Trophoblast cell (in vitro differentiated cells and primary cell): ENCODE measurements at regions not wholly inside any gene's neighbourhood (a gene's known extent, or its start where the extent isn't known, plus 50 kb on each side); places are given as distances from the start of the nearest gene placed in this dataset.

Experiments
- DNase-seq, 2 donors: peaks; one replicate each; pipeline ENCODE4 v3.0.0-alpha.2; 2016
- H2AFZ ChIP-seq: 2 replicates; pipeline ENCODE4 v1.6.1; 2013; ENCODE audit warnings: low read length, moderate library complexity, mild to moderate bottlenecking; ENCODE audit not compliant: insufficient read depth, poor library complexity
- H2AK5ac ChIP-seq: 2 replicates; pipeline ENCODE4 v1.6.1; 2013; ENCODE audit warnings: mild to moderate bottlenecking, low read length
- H2BK120ac ChIP-seq: 2 replicates; pipeline ENCODE4 v1.6.1; 2013; ENCODE audit warnings: low read length, mild to moderate bottlenecking, moderate library complexity; ENCODE audit not compliant: insufficient read depth, poor library complexity
- H2BK12ac ChIP-seq: 2 replicates; pipeline ENCODE4 v1.6.1; 2013; ENCODE audit warnings: mild to moderate bottlenecking, low read length, moderate library complexity
- H2BK5ac ChIP-seq: 2 replicates; pipeline ENCODE4 v1.6.1; 2013; ENCODE audit warnings: low read length, low read depth, moderate library complexity, mild to moderate bottlenecking; ENCODE audit not compliant: poor library complexity
- H3K14ac ChIP-seq: 2 replicates; pipeline ENCODE4 v1.6.1; 2013; ENCODE audit warnings: mild to moderate bottlenecking, low read length
- H3K18ac ChIP-seq: 2 replicates; pipeline ENCODE4 v1.6.1; 2013; ENCODE audit warnings: mild to moderate bottlenecking, low read length
- H3K23ac ChIP-seq: 2 replicates; pipeline ENCODE4 v1.6.1; 2013; ENCODE audit warnings: low read length
- H3K27ac ChIP-seq: 2 replicates; pipeline ENCODE4 v1.5.1; 2013; ENCODE audit warnings: low read depth, mild to moderate bottlenecking, inconsistent platforms, low read length, moderate library complexity
- H3K27me3 ChIP-seq: 2 replicates; pipeline ENCODE4 v1.6.1; 2013; ENCODE audit warnings: inconsistent platforms, mild to moderate bottlenecking, low read length, moderate library complexity; ENCODE audit not compliant: insufficient read depth
- H3K36me3 ChIP-seq, 2 experiments: 1 replicate in 1 of 2; 2 replicates in 1 of 2; pipeline ENCODE4 v1.6.1; 2013; ENCODE audit warnings: low read length in 2 of 2, mild to moderate bottlenecking in 2 of 2, moderate library complexity in 1 of 2; ENCODE audit not compliant: insufficient read depth in 2 of 2, control insufficient read depth in 1 of 2
- H3K4ac ChIP-seq: 2 replicates; pipeline ENCODE4 v1.6.1; 2013; ENCODE audit warnings: low read depth, mild to moderate bottlenecking, low read length, moderate library complexity
- H3K4me1 ChIP-seq, 2 experiments: 1 replicate in 1 of 2; 2 replicates in 1 of 2; pipeline ENCODE4 v1.6.1; 2013; ENCODE audit warnings: low read length in 2 of 2, mild to moderate bottlenecking in 2 of 2, moderate library complexity in 1 of 2; ENCODE audit not compliant: insufficient read depth in 2 of 2, control insufficient read depth in 1 of 2
- H3K4me2 ChIP-seq: 2 replicates; pipeline ENCODE4 v1.6.1; 2013; ENCODE audit warnings: inconsistent platforms, mild to moderate bottlenecking, low read length, moderate library complexity
- H3K4me3 ChIP-seq: 2 replicates; pipeline ENCODE4 v1.5.1; 2013; ENCODE audit warnings: mild to moderate bottlenecking, low read depth, low read length, inconsistent platforms
- H3K79me1 ChIP-seq: one replicate; pipeline ENCODE4 v1.6.1; 2013; ENCODE audit warnings: low read length
- H3K79me2 ChIP-seq: 2 replicates; pipeline ENCODE4 v1.6.1; 2013; ENCODE audit warnings: low read length, mild to moderate bottlenecking; ENCODE audit not compliant: control insufficient read depth, insufficient read depth, poor library complexity
- H3K9ac ChIP-seq: 2 replicates; pipeline ENCODE4 v1.6.1; 2013; ENCODE audit warnings: mild to moderate bottlenecking, low read length
- H3K9me3 ChIP-seq: 2 replicates; pipeline ENCODE4 v1.6.1; 2013; ENCODE audit warnings: low read depth, mild to moderate bottlenecking, control low read depth, inconsistent platforms, low read length; ENCODE audit not compliant: insufficient read depth
- H4K12ac ChIP-seq: 2 replicates; pipeline ENCODE4 v1.6.1; 2013; ENCODE audit warnings: low read depth, mild to moderate bottlenecking, low read length, moderate library complexity
- H4K8ac ChIP-seq: 2 replicates; pipeline ENCODE4 v1.6.1; 2013; ENCODE audit warnings: low read depth, mild to moderate bottlenecking, low read length, moderate library complexity
- H4K91ac ChIP-seq: one replicate; pipeline ENCODE4 v1.6.1; 2013; ENCODE audit warnings: low read depth, mild to moderate bottlenecking, low read length, moderate library complexity
- WGBS: extraction: QIAGEN DNeasy Blood & Tissue Kit; methylation state at CpG from one replicate; pipeline ENCODE4 v1.1.7; 2013; ENCODE audit warnings: missing lambda C conversion rate; ENCODE audit not compliant: insufficient read length, insufficient coverage; ENCODE audit errors: extremely low coverage; 5-methylcytosine and 5-hydroxymethylcytosine counted together

- Histone ChIP-seq H3K36me3 (no peaks in the 10 kb centered on the region), H2BK120ac (no peak overlapping the region), H2AK5ac (no peak overlapping the region), H3K9ac (no peak overlapping the region), H4K8ac (no peak overlapping the region), H2BK12ac (no peak overlapping the region), H4K91ac (no peak overlapping the region), H3K4me2 (no peak overlapping the region), H3K9me3 (no peaks in the 10 kb centered on the region), H3K27me3 (no peaks in the 10 kb centered on the region), H2BK5ac (no peak overlapping the region), H3K14ac (no peak overlapping the region), H3K4me3 (no peak overlapping the region), H3K79me1 (no peaks in the 10 kb centered on the region), H3K4me1 (no peaks in the 10 kb centered on the region), H3K18ac (no peak overlapping the region), H3K79me2 (no peaks in the 10 kb centered on the region), H3K23ac (no peak overlapping the region), H3K4ac (no peak overlapping the region), H3K27ac (no peak overlapping the region), H2AFZ (no peak overlapping the region), H4K12ac (no peak overlapping the region)
- no CpG with 5 or more reads among the region's 1 CpG for WGBS
- DNase-seq = no peak
Observed at GRCh38 chr6:120913486-120913885, 420.8 kb downstream of the TBC1D32 start.

- Histone ChIP-seq H3K4ac (no peak overlapping the region), H3K18ac (no peak overlapping the region), H4K8ac (no peak overlapping the region), H2BK12ac (no peak overlapping the region), H2BK5ac (no peak overlapping the region), H3K79me2 (no peaks in the 10 kb centered on the region), H3K23ac (no peak overlapping the region), H3K36me3 (no peaks in the 10 kb centered on the region), H2AK5ac (no peak overlapping the region), H3K4me3 (no peak overlapping the region), H3K79me1 (no peaks in the 10 kb centered on the region), H3K4me1 (no peaks in the 10 kb centered on the region), H3K9ac (no peak overlapping the region), H3K9me3 (no peaks in the 10 kb centered on the region), H3K14ac (no peak overlapping the region), H4K91ac (no peak overlapping the region), H2AFZ (no peak overlapping the region), H3K27me3 (no peaks in the 10 kb centered on the region), H3K27ac (no peak overlapping the region), H4K12ac (no peak overlapping the region), H2BK120ac (no peak overlapping the region), H3K4me2 (no peak overlapping the region)
- DNase-seq = no peak
- no CpG with 5 or more reads among the region's 5 CpGs for WGBS
Observed at GRCh38 chr6:120908767-120909166, 425.5 kb downstream of the TBC1D32 start.

- Histone ChIP-seq H3K4me1 (no peaks in the 10 kb centered on the region), H3K27me3 (no peaks in the 10 kb centered on the region), H4K91ac (no peak overlapping the region), H3K18ac (no peak overlapping the region), H3K79me1 (no peaks in the 10 kb centered on the region), H3K4me3 (no peak overlapping the region), H3K9ac (no peak overlapping the region), H3K79me2 (no peaks in the 10 kb centered on the region), H3K36me3 (no peaks in the 10 kb centered on the region), H4K12ac (no peak overlapping the region), H3K23ac (no peak overlapping the region), H2BK120ac (no peak overlapping the region), H3K4me2 (no peak overlapping the region), H2BK5ac (no peak overlapping the region), H3K27ac (no peak overlapping the region), H3K9me3 (no peaks in the 10 kb centered on the region), H4K8ac (no peak overlapping the region), H3K4ac (no peak overlapping the region), H2AFZ (no peak overlapping the region), H2AK5ac (no peak overlapping the region), H2BK12ac (no peak overlapping the region), H3K14ac (no peak overlapping the region)
- WGBS = no CpG with 5 or more reads among the region's 2 CpGs
- DNase-seq = peak; percentile 85 to 99
Observed at GRCh38 chr6:120903836-120904235, 430.4 kb downstream of the TBC1D32 start.

GRCh38 chr6:120899932-120900331 lies 434.3 kb downstream of the TBC1D32 start:
- no peak overlapping the region for H2BK5ac ChIP-seq
- no peaks in the 10 kb centered on the region for H3K79me1 ChIP-seq
- no peak overlapping the region for H2AFZ ChIP-seq
- no peak overlapping the region for H3K9ac ChIP-seq
- no peak overlapping the region for H4K8ac ChIP-seq
- H3K27me3 ChIP-seq = no peaks in the 10 kb centered on the region
- H2BK12ac ChIP-seq = no peak overlapping the region
- H2AK5ac ChIP-seq = no peak overlapping the region
- no peak overlapping the region for H3K4me3 ChIP-seq
- no peaks in the 10 kb centered on the region for H3K9me3 ChIP-seq
- no peak overlapping the region for H3K18ac ChIP-seq
- H3K79me2 ChIP-seq = no peaks in the 10 kb centered on the region
- H3K4ac ChIP-seq = no peak overlapping the region
- no peaks in the 10 kb centered on the region for H3K36me3 ChIP-seq
- no peak overlapping the region for H4K12ac ChIP-seq
- no peak overlapping the region for H3K27ac ChIP-seq
- no peak overlapping the region for H3K14ac ChIP-seq
- no peak overlapping the region for H2BK120ac ChIP-seq
- H3K23ac ChIP-seq = no peak overlapping the region
- H3K4me1 ChIP-seq = no peaks in the 10 kb centered on the region
- no peak for DNase-seq
- H3K4me2 ChIP-seq = no peak overlapping the region
- no peak overlapping the region for H4K91ac ChIP-seq
